ENCODE measurements at regions not wholly inside any gene's neighbourhood (a gene's known extent, or its start where the extent isn't known, plus 50 kb on each side); places are given as distances from the start of the nearest gene placed in this dataset.

DNA sequence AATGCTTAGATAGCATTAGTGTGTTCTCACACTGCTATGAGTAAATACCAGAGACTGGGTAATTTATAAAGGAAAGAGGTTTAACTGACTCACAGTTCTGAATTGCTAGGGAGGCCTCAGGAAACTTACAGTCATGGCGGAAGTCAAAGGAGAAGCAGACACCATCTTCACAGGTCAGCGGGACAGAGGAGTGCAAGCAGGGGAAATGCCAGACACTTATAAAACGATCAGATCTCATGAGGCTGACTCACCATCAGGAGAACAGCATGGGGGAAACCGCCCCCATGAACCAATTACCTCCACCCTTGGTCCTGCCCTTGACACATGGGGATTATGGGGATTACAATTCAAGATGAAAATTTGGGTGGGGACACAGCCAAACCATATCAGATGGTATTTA is 381.5 kb upstream of the DPPA4 start:
- no peak overlapping the region for H3K27ac ChIP-seq

DNA sequence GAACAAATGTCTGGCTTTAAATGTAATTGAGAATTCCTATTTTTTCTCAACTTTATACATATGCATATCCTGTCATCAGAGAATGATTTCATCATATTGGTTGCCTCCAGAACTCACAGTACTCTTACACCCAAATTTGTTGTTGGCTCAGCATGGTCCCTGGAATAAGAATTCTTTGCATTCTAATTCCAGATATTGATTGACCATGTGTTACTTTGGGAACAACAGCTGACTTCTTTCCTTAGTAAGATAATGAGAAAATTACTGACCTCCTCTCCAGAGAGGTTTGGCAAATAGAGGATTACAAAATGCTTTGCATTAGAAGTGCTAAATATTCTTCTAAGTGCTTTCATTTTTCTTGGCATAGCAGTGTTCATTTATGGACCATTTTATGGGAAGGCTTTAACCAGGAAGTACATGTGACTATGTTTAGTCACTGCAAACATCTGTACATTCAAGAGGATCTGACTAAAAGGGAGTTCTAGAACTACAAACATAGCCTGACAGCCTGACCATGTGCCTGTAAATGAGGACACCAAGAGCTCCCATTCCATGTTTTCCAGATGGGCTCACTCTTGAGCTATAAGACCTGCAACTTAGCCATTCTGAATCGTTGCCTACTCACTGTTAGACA is 391.6 kb upstream of the DPPA4 start:
- no peak for TF ChIP-seq EZH2 (IDR thresholded peaks at IDR 0.05)
- TF ChIP-seq POLR2AphosphoS5 (IDR thresholded peaks at IDR 0.05; ENCODE audit: borderline replicate concordance, low read depth, low read length) = no peak
- TF ChIP-seq FOXP2 (optimal IDR thresholded peaks at IDR 0.05; ENCODE audit: control extremely low read depth, extremely low read length, insufficient read depth) = no peak
- no peak overlapping the region for H3K4me3 ChIP-seq
- H3K27ac ChIP-seq = no peak overlapping the region
- no peaks in the 10 kb centered on the region for H3K9me3 ChIP-seq (ENCODE audit: low read depth, low read length)
- no peaks in the 10 kb centered on the region for H3K36me3 ChIP-seq (ENCODE audit: insufficient read depth, low read length)
- H3K9ac ChIP-seq (ENCODE audit: insufficient read length) = no peak overlapping the region
- no peak for DNase-seq (ENCODE audit: low read depth, low spot score)

More for the DNA sequence above, 381.5 kb upstream of the DPPA4 start:
- H3K4me3 ChIP-seq = no peak overlapping the region
- TF ChIP-seq POLR2AphosphoS5 (IDR thresholded peaks at IDR 0.05; ENCODE audit: borderline replicate concordance, low read depth, low read length) (no peak), FOXP2 (optimal IDR thresholded peaks at IDR 0.05; ENCODE audit: control extremely low read depth, extremely low read length, insufficient read depth) (no peak), EZH2 (IDR thresholded peaks at IDR 0.05) (no peak)
- no peak for DNase-seq (ENCODE audit: low read depth, low spot score)
- H3K9me3 ChIP-seq (ENCODE audit: low read depth, low read length) = no peaks in the 10 kb centered on the region
- H3K9ac ChIP-seq (ENCODE audit: insufficient read length) = no peak overlapping the region
- H3K36me3 ChIP-seq (ENCODE audit: insufficient read depth, low read length) = no peaks in the 10 kb centered on the region

DNA sequence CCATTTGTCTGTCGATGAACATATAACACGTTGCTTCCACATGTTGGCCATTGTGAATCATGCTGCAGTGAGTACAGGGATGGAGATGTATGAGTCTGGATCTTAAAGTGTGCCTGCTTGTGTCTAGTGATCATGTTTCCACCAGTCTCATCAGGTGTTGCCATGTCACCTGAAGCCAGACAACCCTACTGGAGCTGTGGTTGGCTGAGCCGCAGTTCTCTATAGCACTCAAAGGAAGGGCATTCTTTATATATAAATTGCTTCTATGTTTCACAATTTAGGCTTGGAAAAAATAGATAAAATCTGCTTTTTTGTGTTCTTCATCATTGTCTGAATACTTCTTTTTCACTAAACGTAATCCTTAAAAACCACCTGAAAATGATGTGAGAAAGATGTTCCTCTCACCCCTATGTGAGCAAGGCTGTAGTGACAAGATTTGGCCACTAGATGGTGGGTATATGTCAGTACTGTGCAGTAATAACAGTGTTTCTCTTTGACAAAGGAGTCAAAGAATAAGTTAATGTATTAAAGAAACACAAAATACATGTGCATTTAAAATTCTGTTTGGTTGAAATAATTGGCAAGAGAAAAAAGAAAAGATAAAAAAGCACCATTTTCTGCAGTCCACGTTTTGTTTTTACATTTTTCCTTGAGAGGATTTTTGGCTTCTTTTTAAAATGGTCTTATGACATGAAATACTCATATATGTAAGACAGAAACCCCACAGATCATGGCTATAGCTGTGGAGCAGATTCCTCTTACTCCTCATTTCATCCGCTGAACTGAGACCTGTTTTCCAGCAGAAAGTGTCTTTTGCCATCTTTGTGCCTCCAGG is 394.5 kb upstream of the DPPA4 start:
- peak; percentile 22 for DNase-seq (ENCODE audit: low read depth, low spot score)
- Histone ChIP-seq H3K9ac (ENCODE audit: insufficient read length) (no peak overlapping the region), H3K4me3 (no peak overlapping the region), H3K9me3 (ENCODE audit: low read depth, low read length) (no peaks in the 10 kb centered on the region), H3K27ac (no peak overlapping the region), H3K36me3 (ENCODE audit: insufficient read depth, low read length) (no peaks in the 10 kb centered on the region)
- TF ChIP-seq EZH2 (IDR thresholded peaks at IDR 0.05) (no peak), POLR2AphosphoS5 (IDR thresholded peaks at IDR 0.05; ENCODE audit: borderline replicate concordance, low read depth, low read length) (no peak), FOXP2 (optimal IDR thresholded peaks at IDR 0.05; ENCODE audit: control extremely low read depth, extremely low read length, insufficient read depth) (no peak)

DNA sequence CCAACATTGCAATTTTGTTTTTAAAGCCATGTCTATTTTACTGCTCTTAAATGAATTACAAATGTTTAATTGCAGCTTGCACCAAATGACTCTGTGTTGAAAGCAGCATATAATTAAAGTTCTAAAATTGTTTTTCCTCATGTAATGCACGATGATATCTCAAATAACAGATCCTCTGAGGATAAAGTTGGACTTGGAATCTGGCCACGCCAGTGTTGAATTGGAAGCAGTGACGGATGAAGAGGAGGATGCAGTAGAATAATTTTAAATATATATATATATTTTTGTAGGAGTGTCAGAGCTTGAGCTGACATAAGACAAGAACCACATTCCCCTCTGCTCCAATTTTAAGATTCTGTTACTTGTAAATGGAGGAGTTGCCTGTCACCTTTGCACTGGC is 406.6 kb upstream of the DPPA4 start:
- no peak for TF ChIP-seq FOXP2 (optimal IDR thresholded peaks at IDR 0.05; ENCODE audit: control extremely low read depth, extremely low read length, insufficient read depth)
- no peak for TF ChIP-seq EZH2 (IDR thresholded peaks at IDR 0.05)
- TF ChIP-seq POLR2AphosphoS5 (IDR thresholded peaks at IDR 0.05; ENCODE audit: borderline replicate concordance, low read depth, low read length) = no peak
- no peaks in the 10 kb centered on the region for H3K36me3 ChIP-seq (ENCODE audit: insufficient read depth, low read length)
- H3K9me3 ChIP-seq (ENCODE audit: low read depth, low read length) = no peaks in the 10 kb centered on the region
- no peak overlapping the region for H3K27ac ChIP-seq
- no peak overlapping the region for H3K4me3 ChIP-seq
- DNase-seq (ENCODE audit: low read depth, low spot score) = no peak
- H3K9ac ChIP-seq (ENCODE audit: insufficient read length) = no peak overlapping the region

DNA sequence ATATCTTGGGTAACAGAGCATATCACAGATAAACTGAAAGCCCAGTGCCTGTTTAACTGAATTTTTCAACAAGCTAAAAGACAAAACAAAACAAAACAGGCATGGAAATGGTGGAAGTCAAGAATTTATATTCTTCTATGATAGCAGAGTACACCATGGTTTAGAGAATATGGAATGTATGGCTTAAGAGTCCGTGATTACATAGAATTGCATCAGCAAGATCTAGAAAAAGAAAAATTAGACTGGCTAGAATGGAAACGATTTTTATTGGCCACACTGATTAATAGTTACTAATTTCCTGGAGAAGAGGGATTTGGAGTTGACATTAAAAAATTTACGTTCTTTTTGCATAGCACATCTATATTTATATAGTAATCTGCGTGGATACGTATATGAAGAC is 435.2 kb upstream of the DPPA4 start:
- no peak for DNase-seq (ENCODE audit: low read depth, low spot score)
- TF ChIP-seq POLR2AphosphoS5 (IDR thresholded peaks at IDR 0.05; ENCODE audit: borderline replicate concordance, low read depth, low read length) (no peak), EZH2 (IDR thresholded peaks at IDR 0.05) (no peak), FOXP2 (optimal IDR thresholded peaks at IDR 0.05; ENCODE audit: control extremely low read depth, extremely low read length, insufficient read depth) (no peak)
- no peak overlapping the region for H3K9ac ChIP-seq (ENCODE audit: insufficient read length)

DNA sequence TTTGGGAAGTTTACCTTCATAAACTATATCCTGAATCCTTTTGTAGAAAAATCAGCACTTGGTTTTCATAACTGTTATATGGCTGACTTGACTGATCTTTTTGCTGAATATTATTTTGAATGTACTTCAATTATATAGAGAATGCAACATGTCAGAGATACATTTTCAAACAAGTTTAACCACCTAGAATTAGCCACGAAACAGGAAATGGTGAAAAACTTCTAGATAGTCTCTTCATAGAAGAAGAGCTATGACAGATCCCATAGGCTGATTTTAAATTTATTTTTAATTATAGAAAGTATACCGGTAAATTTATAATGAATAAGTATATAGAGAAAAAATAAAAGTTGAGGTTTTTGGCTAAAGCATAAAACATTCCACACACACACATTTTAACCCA is 436.8 kb upstream of the DPPA4 start:
- Histone ChIP-seq H3K9me3 (ENCODE audit: low read depth, low read length) (no peaks in the 10 kb centered on the region), H3K4me3 (no peak overlapping the region), H3K9ac (ENCODE audit: insufficient read length) (no peak overlapping the region), H3K27ac (no peak overlapping the region), H3K36me3 (ENCODE audit: insufficient read depth, low read length) (no peaks in the 10 kb centered on the region)
- TF ChIP-seq FOXP2 (optimal IDR thresholded peaks at IDR 0.05; ENCODE audit: control extremely low read depth, extremely low read length, insufficient read depth) = no peak
- DNase-seq (ENCODE audit: low read depth, low spot score) = no peak

More for the DNA sequence above, 435.2 kb upstream of the DPPA4 start:
- Histone ChIP-seq H3K27ac (no peak overlapping the region), H3K36me3 (ENCODE audit: insufficient read depth, low read length) (no peaks in the 10 kb centered on the region), H3K9me3 (ENCODE audit: low read depth, low read length) (no peaks in the 10 kb centered on the region), H3K4me3 (no peak overlapping the region)

DNA sequence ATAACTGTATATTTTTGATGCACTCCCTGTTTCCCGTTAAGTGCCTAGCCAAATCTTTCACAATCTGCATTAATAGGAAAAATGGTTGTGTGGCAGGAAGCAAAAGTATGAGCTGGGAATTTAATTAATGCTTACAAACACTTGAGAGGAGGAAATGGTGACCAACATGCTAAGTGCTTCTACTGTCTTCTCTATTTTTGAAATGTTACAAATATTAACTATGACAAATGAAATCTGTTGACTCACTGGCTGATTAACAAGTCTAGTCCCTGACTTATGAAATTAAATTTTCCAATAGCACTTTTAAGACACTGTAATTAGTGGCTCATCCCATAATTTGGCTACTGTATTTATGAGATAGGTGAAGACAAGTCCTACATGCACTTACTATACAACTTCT is 446.9 kb upstream of the DPPA4 start:
- no peaks in the 10 kb centered on the region for H3K9me3 ChIP-seq (ENCODE audit: low read depth, low read length)
- TF ChIP-seq FOXP2 (optimal IDR thresholded peaks at IDR 0.05; ENCODE audit: control extremely low read depth, extremely low read length, insufficient read depth) (no peak), POLR2AphosphoS5 (IDR thresholded peaks at IDR 0.05; ENCODE audit: borderline replicate concordance, low read depth, low read length) (no peak), EZH2 (IDR thresholded peaks at IDR 0.05) (no peak)
- DNase-seq (ENCODE audit: low read depth, low spot score) = no peak
- no peak overlapping the region for H3K9ac ChIP-seq (ENCODE audit: insufficient read length)
- no peak overlapping the region for H3K27ac ChIP-seq
- no peak overlapping the region for H3K4me3 ChIP-seq
- no peaks in the 10 kb centered on the region for H3K36me3 ChIP-seq (ENCODE audit: insufficient read depth, low read length)

DNA sequence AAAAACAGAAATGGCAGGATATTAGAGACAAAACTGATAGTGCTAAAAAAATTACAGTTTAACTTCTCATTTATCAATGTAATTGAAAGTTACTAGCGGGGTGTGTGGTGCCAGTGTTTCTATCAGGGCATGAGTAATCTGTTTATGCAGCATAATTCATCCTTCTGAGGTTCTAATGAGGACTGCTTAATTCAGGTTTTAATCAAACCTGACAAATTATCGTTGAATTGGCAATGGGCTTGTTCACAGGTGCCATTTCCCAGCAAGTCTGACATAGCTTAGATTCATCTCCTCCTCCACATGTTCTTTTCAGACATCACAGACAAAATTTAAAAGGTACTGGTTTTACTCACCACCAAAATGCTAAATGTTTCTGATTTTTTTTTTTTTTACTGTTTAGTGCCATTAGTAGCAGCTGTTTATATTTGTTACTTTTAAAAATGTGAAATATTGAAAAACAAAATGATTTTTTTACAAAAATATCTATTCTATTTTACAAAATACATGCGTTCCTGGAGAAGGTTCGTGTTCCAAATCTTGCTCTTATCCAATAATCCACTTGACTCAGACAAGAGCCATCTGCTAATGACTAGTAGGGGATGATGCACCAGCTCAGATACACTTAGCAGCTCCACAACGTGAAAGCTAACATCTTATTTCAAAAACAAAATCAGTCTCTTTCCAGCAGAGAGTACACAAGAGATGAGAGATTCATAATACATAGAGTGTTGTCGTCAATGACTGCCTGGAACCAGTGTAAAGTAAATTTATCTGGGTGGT is 447.7 kb upstream of the DPPA4 start:
- no peak for DNase-seq (ENCODE audit: low read depth, low spot score)
- Histone ChIP-seq H3K4me3 (no peak overlapping the region), H3K36me3 (ENCODE audit: insufficient read depth, low read length) (no peaks in the 10 kb centered on the region), H3K27ac (no peak overlapping the region), H3K9ac (ENCODE audit: insufficient read length) (no peak overlapping the region), H3K9me3 (ENCODE audit: low read depth, low read length) (no peaks in the 10 kb centered on the region)
- no peak for TF ChIP-seq FOXP2 (optimal IDR thresholded peaks at IDR 0.05; ENCODE audit: control extremely low read depth, extremely low read length, insufficient read depth)
- TF ChIP-seq POLR2AphosphoS5 (IDR thresholded peaks at IDR 0.05; ENCODE audit: borderline replicate concordance, low read depth, low read length) = no peak
- TF ChIP-seq EZH2 (IDR thresholded peaks at IDR 0.05) = no peak

Measured in SK-N-MC (cell line).